K562 (cell line): ENCODE measurements at regions not wholly inside any gene's neighbourhood (a gene's known extent, or its start where the extent isn't known, plus 50 kb on each side); places are given as distances from the start of the nearest gene placed in this dataset.

Source experiments
- GABPA ChIP-seq: fragments of 200-800 bp; sonication (Bioruptor generic); conservative IDR thresholded peaks from 2 replicates; pipeline ENCODE4 v1.6.1; 2016; ENCODE audit warnings: low read depth, missing genetic modification characterization, missing compliant biosample characterization
- POLR2A ChIP-seq: fragments of 450-650 bp; conservative IDR thresholded peaks from 2 replicates; pipeline ENCODE4 v1.6.1; 2016
- ZNF766 ChIP-seq: fragments of 200-800 bp; sonication (Bioruptor generic); conservative IDR thresholded peaks from 2 replicates; pipeline ENCODE4 v1.6.1; 2016; ENCODE audit warnings: missing genetic modification characterization, missing compliant biosample characterization
- TF ChIP-seq, protein P1 (sequence below): sonication (generic); formaldehyde crosslinking; IDR thresholded peaks from 2 replicates; pipeline ENCODE4 v1.8.0; 2022; ENCODE audit warnings: missing genetic modification reagents, mild to moderate bottlenecking, moderate library complexity, borderline replicate concordance

DNA sequence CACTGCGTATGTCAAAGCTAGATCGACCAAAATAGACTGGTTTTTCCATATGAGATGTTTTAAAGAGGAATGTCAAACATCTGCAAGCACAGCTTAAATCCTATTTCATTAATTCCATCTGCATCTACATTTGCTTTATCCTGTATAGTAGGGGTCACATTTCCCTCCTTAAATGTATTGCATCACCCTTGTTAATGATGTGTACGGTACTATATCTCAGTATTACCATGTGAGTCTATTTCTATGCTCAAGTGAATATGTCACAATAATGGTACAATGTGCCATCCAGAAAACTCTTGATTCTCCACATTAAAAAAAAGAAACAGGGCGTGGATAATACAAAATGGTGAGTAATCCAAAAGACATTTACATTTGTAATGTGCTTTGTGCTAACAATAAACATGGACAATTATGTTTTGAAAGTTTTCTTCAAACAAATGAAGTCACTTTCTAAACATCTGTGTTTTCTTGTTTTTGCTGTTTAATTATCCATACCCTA lies 56.6 kb downstream of the TWIST1 start:
- no peak for TF ChIP-seq ZNF766 (CRISPR knock-in tag)
- no peak for TF ChIP-seq POLR2A
- no peak for TF ChIP-seq GABPA
- TF ChIP-seq, protein P1, sequence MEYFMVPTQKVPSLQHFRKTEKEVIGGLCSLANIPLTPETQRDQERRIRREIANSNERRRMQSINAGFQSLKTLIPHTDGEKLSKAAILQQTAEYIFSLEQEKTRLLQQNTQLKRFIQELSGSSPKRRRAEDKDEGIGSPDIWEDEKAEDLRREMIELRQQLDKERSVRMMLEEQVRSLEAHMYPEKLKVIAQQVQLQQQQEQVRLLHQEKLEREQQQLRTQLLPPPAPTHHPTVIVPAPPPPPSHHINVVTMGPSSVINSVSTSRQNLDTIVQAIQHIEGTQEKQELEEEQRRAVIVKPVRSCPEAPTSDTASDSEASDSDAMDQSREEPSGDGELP (CRISPR knock-in tag) = no peak
